WERI-Rb-1 (cell line): ENCODE measurements at regions not wholly inside any gene's neighbourhood (a gene's known extent, or its start where the extent isn't known, plus 50 kb on each side); places are given as distances from the start of the nearest gene placed in this dataset.

Source experiments
- DNase-seq: peaks from one replicate; pipeline ENCODE4 v3.0.0-alpha.2; 2020
- H3K27ac ChIP-seq: fragments of 250-450 bp; sonication (Bioruptor Pico); 2 replicates; pipeline ENCODE4 v1.5.1; 2020; ENCODE audit warnings: mild to moderate bottlenecking, moderate library complexity
- H3K27me3 ChIP-seq: fragments of 250-450 bp; sonication (Bioruptor Pico); 2 replicates; pipeline ENCODE4 v1.5.1; 2021; ENCODE audit warnings: mild to moderate bottlenecking, low read depth, moderate library complexity; ENCODE audit not compliant: insufficient read depth, severe bottlenecking
- H3K36me3 ChIP-seq: fragments of 250-450 bp; sonication (Bioruptor Pico); 2 replicates; pipeline ENCODE4 v1.5.1; 2020; ENCODE audit warnings: mild to moderate bottlenecking, moderate library complexity
- H3K4me3 ChIP-seq: 2 replicates; pipeline ENCODE4 v1.5.1; 2011; ENCODE audit warnings: low read depth, mild to moderate bottlenecking, control low read depth, low read length
- H3K9me3 ChIP-seq: fragments of 250-450 bp; sonication (Bioruptor Pico); 2 replicates; pipeline ENCODE4 v1.5.1; 2021; ENCODE audit warnings: mild to moderate bottlenecking, moderate library complexity; ENCODE audit not compliant: severe bottlenecking
- CTCF ChIP-seq: IDR thresholded peaks from 2 replicates; pipeline ENCODE4 v1.5.1; 2011; ENCODE audit warnings: low read depth, mild to moderate bottlenecking, control low read depth, inconsistent platforms, low read length

GRCh38 chr22:49564666-49565515, 262.8 kb downstream of the BRD1 start:
- Histone ChIP-seq H3K27ac (no peak overlapping the region), H3K4me3 (no peak overlapping the region), H3K36me3 (no peaks in the 10 kb centered on the region), H3K27me3 (no peaks in the 10 kb centered on the region), H3K9me3 (no peaks in the 10 kb centered on the region)
- no peak for DNase-seq
- no peak for TF ChIP-seq CTCF

- DNase-seq = no peak
Observed at GRCh38 chr22:49564054-49564453, 263.6 kb downstream of the BRD1 start.

GRCh38 chr22:49562685-49563249, 264.9 kb downstream of the BRD1 start:
- TF ChIP-seq CTCF = no peak
- H3K27me3 ChIP-seq = no peaks in the 10 kb centered on the region
- no peaks in the 10 kb centered on the region for H3K36me3 ChIP-seq
- no peak overlapping the region for H3K4me3 ChIP-seq
- H3K9me3 ChIP-seq = no peaks in the 10 kb centered on the region
- DNase-seq = no peak
- H3K27ac ChIP-seq = no peak overlapping the region

More at GRCh38 chr22:49564054-49564453, 263.6 kb downstream of the BRD1 start:
- Histone ChIP-seq H3K27ac (no peak overlapping the region), H3K36me3 (no peaks in the 10 kb centered on the region), H3K4me3 (no peak overlapping the region), H3K9me3 (no peaks in the 10 kb centered on the region), H3K27me3 (no peaks in the 10 kb centered on the region)
- no peak for TF ChIP-seq CTCF

GRCh38 chr22:49561976-49562375, 265.7 kb downstream of the BRD1 start:
- Histone ChIP-seq H3K36me3 (no peaks in the 10 kb centered on the region), H3K27me3 (no peaks in the 10 kb centered on the region), H3K4me3 (no peak overlapping the region), H3K27ac (no peak overlapping the region), H3K9me3 (no peaks in the 10 kb centered on the region)
- DNase-seq = no peak
- no peak for TF ChIP-seq CTCF

GRCh38 chr22:49561338-49561737, 266.3 kb downstream of the BRD1 start:
- Histone ChIP-seq H3K9me3 (no peaks in the 10 kb centered on the region), H3K4me3 (no peak overlapping the region), H3K36me3 (no peaks in the 10 kb centered on the region), H3K27me3 (no peaks in the 10 kb centered on the region), H3K27ac (no peak overlapping the region)
- no peak for DNase-seq
- no peak for TF ChIP-seq CTCF
